ENCODE measurements at regions not wholly inside any gene's neighbourhood (a gene's known extent, or its start where the extent isn't known, plus 50 kb on each side); places are given as distances from the start of the nearest gene placed in this dataset.

GRCh38 chr3:82410366-82410765 lies 648.9 kb upstream of the GBE1 start:
- DNase-seq: no peak
- no peak overlapping the region for H3K23ac ChIP-seq (ENCODE audit: low read length)
- H2BK120ac ChIP-seq (ENCODE audit: insufficient read depth, low read length, poor library complexity): no peak overlapping the region
- H3K4me3 ChIP-seq (ENCODE audit: low read depth, low read length): no peak overlapping the region
- no peak overlapping the region for H2AK5ac ChIP-seq (ENCODE audit: low read length)
- H2BK5ac ChIP-seq (ENCODE audit: low read depth, low read length, poor library complexity): no peak overlapping the region
- H3K36me3 ChIP-seq (ENCODE audit: control insufficient read depth in 1 of 2, insufficient read depth in 2 of 2, low read length in 2 of 2): no peaks in the 10 kb centered on the region
- no peaks in the 10 kb centered on the region for H3K27me3 ChIP-seq (ENCODE audit: insufficient read depth, low read length)
- no peak overlapping the region for H3K9ac ChIP-seq (ENCODE audit: low read length)
- H4K8ac ChIP-seq (ENCODE audit: low read depth, low read length): no peak overlapping the region
- no peak overlapping the region for H3K27ac ChIP-seq (ENCODE audit: low read depth, low read length)
- no peak overlapping the region for H4K12ac ChIP-seq (ENCODE audit: low read depth, low read length)
- no peak overlapping the region for H4K91ac ChIP-seq (ENCODE audit: low read depth, low read length)
- no peaks in the 10 kb centered on the region for H3K79me1 ChIP-seq (ENCODE audit: low read length)
- no peak overlapping the region for H2AFZ ChIP-seq (ENCODE audit: insufficient read depth, low read length, poor library complexity)
- no peak overlapping the region for H3K4ac ChIP-seq (ENCODE audit: low read depth, low read length)
- no peaks in the 10 kb centered on the region for H3K4me1 ChIP-seq (ENCODE audit: control insufficient read depth in 1 of 2, insufficient read depth in 2 of 2, low read length in 2 of 2)
- H3K14ac ChIP-seq (ENCODE audit: low read length): no peak overlapping the region
- H3K9me3 ChIP-seq (ENCODE audit: insufficient read depth, low read depth, low read length): no peaks in the 10 kb centered on the region
- H3K4me2 ChIP-seq (ENCODE audit: low read length): no peak overlapping the region
- no peak overlapping the region for H2BK12ac ChIP-seq (ENCODE audit: low read length)
- no peak overlapping the region for H3K18ac ChIP-seq (ENCODE audit: low read length)
- H3K79me2 ChIP-seq (ENCODE audit: control insufficient read depth, insufficient read depth, low read length, poor library complexity): no peaks in the 10 kb centered on the region

- Histone ChIP-seq H3K27me3 (ENCODE audit: insufficient read depth, low read length) (no peaks in the 10 kb centered on the region), H2AFZ (ENCODE audit: insufficient read depth, low read length, poor library complexity) (no peak overlapping the region), H3K14ac (ENCODE audit: low read length) (no peak overlapping the region), H4K8ac (ENCODE audit: low read depth, low read length) (no peak overlapping the region), H3K27ac (ENCODE audit: low read depth, low read length) (no peak overlapping the region), H2AK5ac (ENCODE audit: low read length) (no peak overlapping the region), H2BK12ac (ENCODE audit: low read length) (no peak overlapping the region), H3K9ac (ENCODE audit: low read length) (no peak overlapping the region), H4K12ac (ENCODE audit: low read depth, low read length) (no peak overlapping the region), H2BK5ac (ENCODE audit: low read depth, low read length, poor library complexity) (no peak overlapping the region), H3K4me1 (ENCODE audit: control insufficient read depth in 1 of 2, insufficient read depth in 2 of 2, low read length in 2 of 2) (no peaks in the 10 kb centered on the region), H3K79me2 (ENCODE audit: control insufficient read depth, insufficient read depth, low read length, poor library complexity) (no peaks in the 10 kb centered on the region), H4K91ac (ENCODE audit: low read depth, low read length) (no peak overlapping the region), H3K23ac (ENCODE audit: low read length) (no peak overlapping the region), H3K4me3 (ENCODE audit: low read depth, low read length) (no peak overlapping the region), H3K9me3 (ENCODE audit: insufficient read depth, low read depth, low read length) (no peaks in the 10 kb centered on the region), H3K79me1 (ENCODE audit: low read length) (no peaks in the 10 kb centered on the region), H3K36me3 (ENCODE audit: control insufficient read depth in 1 of 2, insufficient read depth in 2 of 2, low read length in 2 of 2) (no peaks in the 10 kb centered on the region), H3K18ac (ENCODE audit: low read length) (no peak overlapping the region), H3K4ac (ENCODE audit: low read depth, low read length) (no peak overlapping the region), H3K4me2 (ENCODE audit: low read length) (no peak overlapping the region), H2BK120ac (ENCODE audit: insufficient read depth, low read length, poor library complexity) (no peak overlapping the region)
- no CpG with 5 or more reads among the region's 1 CpG for WGBS (ENCODE audit: extremely low coverage, insufficient coverage, insufficient read length)
- DNase-seq: no peak
Observed at GRCh38 chr3:82409842-82410241, 648.4 kb upstream of the GBE1 start.

DNA sequence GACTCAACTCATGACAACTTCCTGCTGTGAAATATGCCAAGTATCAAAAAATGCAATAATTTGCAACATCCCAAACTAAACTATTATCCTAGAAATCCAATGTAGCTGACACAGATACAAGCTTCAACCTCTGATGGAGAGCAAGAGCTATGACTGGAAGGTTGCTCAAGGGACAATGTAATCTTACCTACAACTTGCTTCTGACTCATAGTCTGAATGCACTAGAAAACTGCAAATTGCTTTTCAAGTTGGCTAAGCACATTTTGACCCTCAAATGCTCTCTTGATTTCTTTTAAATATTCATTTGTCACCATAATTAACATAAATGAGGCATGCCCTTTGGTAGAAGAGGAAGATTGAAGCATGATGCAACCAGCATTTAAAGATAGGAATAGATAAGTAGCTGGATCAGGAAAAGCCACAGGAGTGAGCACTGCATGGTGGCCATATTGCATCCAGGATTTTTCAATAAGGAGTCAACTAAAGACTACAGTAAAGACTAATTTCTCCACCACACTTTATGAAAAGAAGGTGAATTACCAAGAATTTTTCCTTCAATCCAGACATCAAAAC lies 630.8 kb upstream of the GBE1 start:
- H2BK12ac ChIP-seq (ENCODE audit: low read length): no peak overlapping the region
- no peak overlapping the region for H2BK5ac ChIP-seq (ENCODE audit: low read depth, low read length, poor library complexity)
- no peak for DNase-seq
- H3K9ac ChIP-seq (ENCODE audit: low read length): no peak overlapping the region
- H4K8ac ChIP-seq (ENCODE audit: low read depth, low read length): no peak overlapping the region
- H3K4me1 ChIP-seq (ENCODE audit: control insufficient read depth in 1 of 2, insufficient read depth in 2 of 2, low read length in 2 of 2): no peaks in the 10 kb centered on the region
- no peak overlapping the region for H4K12ac ChIP-seq (ENCODE audit: low read depth, low read length)
- no peaks in the 10 kb centered on the region for H3K79me2 ChIP-seq (ENCODE audit: control insufficient read depth, insufficient read depth, low read length, poor library complexity)
- no peak overlapping the region for H3K14ac ChIP-seq (ENCODE audit: low read length)
- H3K27ac ChIP-seq (ENCODE audit: low read depth, low read length): no peak overlapping the region
- no peaks in the 10 kb centered on the region for H3K79me1 ChIP-seq (ENCODE audit: low read length)
- no peak overlapping the region for H3K4me2 ChIP-seq (ENCODE audit: low read length)
- H3K4me3 ChIP-seq (ENCODE audit: low read depth, low read length): no peak overlapping the region
- H2BK120ac ChIP-seq (ENCODE audit: insufficient read depth, low read length, poor library complexity): no peak overlapping the region
- no peaks in the 10 kb centered on the region for H3K9me3 ChIP-seq (ENCODE audit: insufficient read depth, low read depth, low read length)
- no peak overlapping the region for H3K4ac ChIP-seq (ENCODE audit: low read depth, low read length)
- H4K91ac ChIP-seq (ENCODE audit: low read depth, low read length): no peak overlapping the region
- H3K23ac ChIP-seq (ENCODE audit: low read length): no peak overlapping the region
- no peak overlapping the region for H2AK5ac ChIP-seq (ENCODE audit: low read length)
- H3K36me3 ChIP-seq (ENCODE audit: control insufficient read depth in 1 of 2, insufficient read depth in 2 of 2, low read length in 2 of 2): no peaks in the 10 kb centered on the region
- no peak overlapping the region for H3K18ac ChIP-seq (ENCODE audit: low read length)
- H2AFZ ChIP-seq (ENCODE audit: insufficient read depth, low read length, poor library complexity): no peak overlapping the region
- H3K27me3 ChIP-seq (ENCODE audit: insufficient read depth, low read length): no peaks in the 10 kb centered on the region

DNA sequence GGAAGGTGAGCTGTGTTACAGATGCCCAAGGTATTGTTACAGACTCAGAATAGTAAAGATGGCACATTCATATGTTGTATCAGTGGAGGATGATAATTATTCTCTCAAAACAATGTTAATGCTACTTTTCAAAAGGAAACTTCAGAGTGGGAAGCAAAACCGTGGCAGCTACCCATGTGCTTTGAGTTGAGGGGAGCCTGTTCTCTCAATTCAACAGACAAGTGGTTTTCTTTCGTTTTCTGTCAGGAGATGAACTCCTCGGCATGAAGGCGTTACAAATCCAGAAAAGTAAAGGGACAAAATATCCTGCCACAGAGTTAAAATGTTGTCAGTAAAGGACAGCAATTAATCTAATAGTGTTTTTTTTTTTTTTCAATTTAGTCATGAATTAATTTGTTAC lies 629.4 kb upstream of the GBE1 start:
- Histone ChIP-seq H3K9ac (ENCODE audit: low read length) (no peak overlapping the region), H3K14ac (ENCODE audit: low read length) (no peak overlapping the region), H3K79me1 (ENCODE audit: low read length) (no peaks in the 10 kb centered on the region), H3K9me3 (ENCODE audit: insufficient read depth, low read depth, low read length) (no peaks in the 10 kb centered on the region), H3K27me3 (ENCODE audit: insufficient read depth, low read length) (no peaks in the 10 kb centered on the region), H3K18ac (ENCODE audit: low read length) (no peak overlapping the region), H4K12ac (ENCODE audit: low read depth, low read length) (no peak overlapping the region), H3K27ac (ENCODE audit: low read depth, low read length) (no peak overlapping the region), H3K4me3 (ENCODE audit: low read depth, low read length) (no peak overlapping the region), H3K4me1 (ENCODE audit: control insufficient read depth in 1 of 2, insufficient read depth in 2 of 2, low read length in 2 of 2) (no peaks in the 10 kb centered on the region), H2AFZ (ENCODE audit: insufficient read depth, low read length, poor library complexity) (no peak overlapping the region), H4K91ac (ENCODE audit: low read depth, low read length) (no peak overlapping the region), H2BK120ac (ENCODE audit: insufficient read depth, low read length, poor library complexity) (no peak overlapping the region), H2AK5ac (ENCODE audit: low read length) (no peak overlapping the region), H3K4me2 (ENCODE audit: low read length) (no peak overlapping the region), H4K8ac (ENCODE audit: low read depth, low read length) (no peak overlapping the region), H3K79me2 (ENCODE audit: control insufficient read depth, insufficient read depth, low read length, poor library complexity) (no peaks in the 10 kb centered on the region), H3K4ac (ENCODE audit: low read depth, low read length) (no peak overlapping the region), H2BK12ac (ENCODE audit: low read length) (no peak overlapping the region), H3K23ac (ENCODE audit: low read length) (no peak overlapping the region), H2BK5ac (ENCODE audit: low read depth, low read length, poor library complexity) (no peak overlapping the region), H3K36me3 (ENCODE audit: control insufficient read depth in 1 of 2, insufficient read depth in 2 of 2, low read length in 2 of 2) (no peaks in the 10 kb centered on the region)
- no peak for DNase-seq
- no CpG with 5 or more reads among the region's 4 CpGs for WGBS (ENCODE audit: extremely low coverage, insufficient coverage, insufficient read length)

Measured in trophoblast cell (in vitro differentiated cells and primary cell).